A549 (cell line): ENCODE measurements at regions not wholly inside any gene's neighbourhood (a gene's known extent, or its start where the extent isn't known, plus 50 kb on each side); places are given as distances from the start of the nearest gene placed in this dataset.

Experiments used
- ATAC-seq, 2 experiments: fragments of 200-7000 bp in 1 of 2; fragments of >200 bp in 1 of 2; cut with Nextera tagmentation in 1 of 2; cut with Tn5 transposase in 1 of 2; 3 replicates each; pipeline versions ENCODE4 v1.8.0 to v1.9.1; 2018 to 2020; ENCODE audit warnings: mild to moderate bottlenecking in 1 of 2, moderate library complexity in 1 of 2
- CTCF ChIA-PET: fragments of 300-600 bp; sonication (Branson Sonifier 250); formaldehyde crosslinking; extraction: SDS; loops from one replicate; lab custom pipeline; 2021; ENCODE audit warnings: antibody characterized with exemption, inconsistent platforms; lab: Yijun Ruan, JAX
- POLR2A ChIA-PET: fragments of 350-600 bp; formaldehyde crosslinking; extraction: SDS; loops from one replicate; lab custom pipeline; 2021; ENCODE audit warnings: antibody characterized with exemption, inconsistent platforms; lab: Yijun Ruan, JAX
- DNase-seq, 2 experiments: peaks; one replicate each; pipeline versions ENCODE4 v3.0.0 to v3.0.0-alpha.2; 2011 to 2016; ENCODE audit warnings: low read depth in 1 of 2, low spot score in 1 of 2
- FAIRE-seq: peaks from 2 replicates; lab custom pipeline; 2011; peaks lifted over from hg19 to GRCh38; lab: Jason Lieb, UNC
- H3K27ac ChIP-seq, 2 experiments: fragments of >200 bp; sonication (Bioruptor Twin); formaldehyde crosslinking; 3 replicates each; pipeline ENCODE4 v1.5.1; 2016 to 2017
- H3K4me1 ChIP-seq: fragments of >200 bp; sonication (Bioruptor Twin); formaldehyde crosslinking; 3 replicates; pipeline ENCODE4 v1.6.1; 2016
- H3K4me2 ChIP-seq: fragments of >200 bp; sonication (Bioruptor Twin); formaldehyde crosslinking; 3 replicates; pipeline ENCODE4 v1.6.1; 2016
- H3K4me3 ChIP-seq: fragments of >200 bp; sonication (Bioruptor Twin); formaldehyde crosslinking; 3 replicates; pipeline ENCODE4 v1.5.1; 2016
- H3K9me3 ChIP-seq: fragments of >200 bp; sonication (Bioruptor Twin); formaldehyde crosslinking; 3 replicates; pipeline ENCODE4 v1.6.1; 2016
- ATOH8 ChIP-seq: fragments of 250-450 bp; sonication (Bioruptor Pico); IDR thresholded peaks from 2 replicates; pipeline ENCODE4 v1.5.0; 2020; ENCODE audit warnings: low read depth, mild to moderate bottlenecking, moderate library complexity
- BHLHE40 ChIP-seq: IDR thresholded peaks from 2 replicates; pipeline ENCODE4 v1.6.1; 2012; ENCODE audit warnings: low read depth, low read length, inconsistent platforms
- CBX8 ChIP-seq: fragments of 200-600 bp; sonication (generic); IDR thresholded peaks from 2 replicates; pipeline ENCODE4 v1.6.1; 2016
- EHF ChIP-seq: fragments of 250-450 bp; sonication (Bioruptor Pico); IDR thresholded peaks from 2 replicates; pipeline ENCODE4 v1.5.0; 2020; ENCODE audit warnings: mild to moderate bottlenecking
- ESRRA ChIP-seq: fragments of 150-350 bp; IDR thresholded peaks from 2 replicates; pipeline ENCODE4 v1.6.1; 2014; ENCODE audit warnings: mild to moderate bottlenecking, low read length, borderline replicate concordance
- FOSL2 ChIP-seq, 2 experiments: fragments of 450-650 bp in 1 of 2; fragments of >200 bp in 1 of 2; sonication (Bioruptor Twin) in 1 of 2; formaldehyde crosslinking; IDR thresholded peaks; 2 replicates each; pipeline versions ENCODE4 v1.5.0 to v1.6.1; 2016 to 2020; ENCODE audit warnings: mild to moderate bottlenecking in 1 of 2, moderate library complexity in 1 of 2
- HES2 ChIP-seq: fragments of >200 bp; sonication (Bioruptor Twin); formaldehyde crosslinking; IDR thresholded peaks from 2 replicates; pipeline ENCODE4 v1.6.1; 2016
- HMGXB4 ChIP-seq: fragments of 250-450 bp; sonication (Bioruptor Pico); IDR thresholded peaks from 2 replicates; pipeline ENCODE4 v1.5.0; 2021; ENCODE audit warnings: mild to moderate bottlenecking, moderate library complexity, borderline replicate concordance
- JUN ChIP-seq, 2 experiments: fragments of >200 bp; sonication (Bioruptor Twin); formaldehyde crosslinking; IDR thresholded peaks; 2 replicates in 1 of 2; 3 replicates in 1 of 2; pipeline ENCODE4 v1.6.1; 2016 to 2017
- MAFK ChIP-seq: fragments of 450-650 bp; IDR thresholded peaks from 2 replicates; pipeline ENCODE4 v1.6.1; 2014; ENCODE audit not compliant: partially characterized antibody
- MAX ChIP-seq: IDR thresholded peaks from 2 replicates; pipeline ENCODE4 v1.6.1; 2012
- NR3C1 ChIP-seq: fragments of >200 bp; sonication (Bioruptor Twin); formaldehyde crosslinking; IDR thresholded peaks from 3 replicates; pipeline ENCODE4 v1.6.1; 2017
- RARB ChIP-seq: fragments of 250-450 bp; sonication (Bioruptor Pico); IDR thresholded peaks from 2 replicates; pipeline ENCODE4 v1.8.0; 2021; ENCODE audit warnings: mild to moderate bottlenecking, moderate library complexity
- SREBF2 ChIP-seq: fragments of 450-650 bp; IDR thresholded peaks from 2 replicates; pipeline ENCODE4 v1.6.1; 2014; ENCODE audit warnings: mild to moderate bottlenecking, moderate library complexity
- TFCP2L1 ChIP-seq: fragments of 250-450 bp; sonication (Bioruptor Pico); IDR thresholded peaks from 2 replicates; pipeline ENCODE4 v1.5.0; 2021; ENCODE audit warnings: mild to moderate bottlenecking
- WGBS: methylation state at CpG from one replicate; pipeline ENCODE4 v1.1.6; 2017; ENCODE audit errors: missing lambda C conversion rate; 5-methylcytosine and 5-hydroxymethylcytosine counted together

- Histone ChIP-seq H3K9me3 (0 out of 3 replicates have a peak, but pooled peaks cover 5% of the 10 kb centered on the region), H3K4me3 (no peak overlapping the region), H3K4me2 (no peak overlapping the region), H3K27ac (no peak overlapping the region)
- 4% methylated on average over 3 of the region's 3 CpGs for WGBS
- no peak for DNase-seq
- ATAC-seq, result no peak
- no peak for TF ChIP-seq BHLHE40
- no peak for TF ChIP-seq ESRRA
- TF ChIP-seq, all 56 proteins: peak for 0
- no peaks in the 10 kb centered on the region for H3K4me1 ChIP-seq
- POLR2A ChIA-PET, result no interaction called here
- no peak for FAIRE-seq
- CTCF ChIA-PET, result interaction anchor here (0.6 kb wide), 1 partner anchor 122 kb away, joined by 3 read pairs; no protein-coding TSS in a partner anchor
Measured at GRCh38 chr16:13708347-13709120, 211.4 kb upstream of the ERCC4 start.

- ATAC-seq, result no peak
- Histone ChIP-seq H3K4me3 (no peak overlapping the region), H3K4me2 (no peak overlapping the region), H3K4me1 (no peaks in the 10 kb centered on the region), H3K9me3 (no peaks in the 10 kb centered on the region), H3K27ac (no peak overlapping the region)
- no peak for TF ChIP-seq HES2
- no peak for TF ChIP-seq SREBF2
- no peak for TF ChIP-seq ATOH8 (CRISPR knock-in tag)
- no peak for TF ChIP-seq BHLHE40
- TF ChIP-seq EHF (CRISPR knock-in tag), result no peak
- TF ChIP-seq TFCP2L1 (CRISPR knock-in tag), result no peak
- DNase-seq, result no peak
- no peak for FAIRE-seq
- POLR2A ChIA-PET, result no interaction called here
- CTCF ChIA-PET, result interaction anchor here (0.9 kb wide), 1 partner anchor 24 kb away, joined by 3 read pairs; no protein-coding TSS in a partner anchor
- WGBS, result 38% methylated on average over 7 of the region's 7 CpGs
Measured at GRCh38 chr16:13718748-13719147, 201.2 kb upstream of the ERCC4 start.

- H3K27ac ChIP-seq, result no peak overlapping the region
- POLR2A ChIA-PET, result no interaction called here
- peaks cover 12% of the 10 kb centered on the region for H3K9me3 ChIP-seq
- ATAC-seq (no peak), FAIRE-seq (no peak), DNase-seq (no peak)
- CTCF ChIA-PET, result no interaction called here
- no peaks in the 10 kb centered on the region for H3K4me1 ChIP-seq
- no peak overlapping the region for H3K4me3 ChIP-seq
- under 1% methylated on average over 3 of the region's 3 CpGs for WGBS
- TF ChIP-seq RARB (no peak), HMGXB4 (no peak), JUN (IDR thresholded peaks at IDR 0.05) (no peak), FOSL2 (IDR thresholded peaks at IDR 0.05) (no peak), FOSL2 (CRISPR knock-in tag; IDR thresholded peaks at IDR 0.05) (no peak), CBX8 (no peak), TFCP2L1 (CRISPR knock-in tag) (no peak), NR3C1 (no peak), ATOH8 (CRISPR knock-in tag) (no peak), MAFK (no peak), MAX (no peak)
- no peak overlapping the region for H3K4me2 ChIP-seq
Measured at GRCh38 chr16:13727943-13728342, 192.0 kb upstream of the ERCC4 start.
